Small intestine (tissue), 7 donors: ENCODE measurements at regions not wholly inside any gene's neighbourhood (a gene's known extent, or its start where the extent isn't known, plus 50 kb on each side); places are given as distances from the start of the nearest gene placed in this dataset.

ENCODE experiments used
- DNase-seq, 2 donors: peaks; one replicate each; pipeline versions ENCODE4 v3.0.0 to v3.0.0-alpha.2; 2013
- FAIRE-seq: peaks from 2 replicates; lab custom pipeline; 2012; peaks lifted over from hg19 to GRCh38; lab: Jason Lieb, UNC
- H3K27ac ChIP-seq, 3 donors: one replicate each; pipeline ENCODE4 v1.5.1; 2013; ENCODE audit warnings: low read length in 2 of 3, mild to moderate bottlenecking in 2 of 3, control low read depth in 1 of 3, inconsistent platforms in 1 of 3, low read depth in 1 of 3, moderate library complexity in 1 of 3
- H3K27me3 ChIP-seq, 3 donors: one replicate each; pipeline ENCODE4 v1.6.1; 2013; ENCODE audit warnings: low read length in 3 of 3, inconsistent platforms in 1 of 3; ENCODE audit not compliant: control insufficient read depth in 3 of 3, insufficient read depth in 3 of 3
- H3K36me3 ChIP-seq, 3 donors: one replicate each; pipeline ENCODE4 v1.6.1; 2013; ENCODE audit warnings: low read length in 3 of 3, inconsistent platforms in 1 of 3, low read depth in 1 of 3, mild to moderate bottlenecking in 1 of 3, moderate library complexity in 1 of 3; ENCODE audit not compliant: control insufficient read depth in 3 of 3, insufficient read depth in 2 of 3
- H3K4me1 ChIP-seq, 3 donors: one replicate each; pipeline ENCODE4 v1.6.1; 2013; ENCODE audit warnings: low read length in 2 of 3, inconsistent platforms in 1 of 3, low read depth in 1 of 3, mild to moderate bottlenecking in 1 of 3, moderate library complexity in 1 of 3; ENCODE audit not compliant: control insufficient read depth in 3 of 3, insufficient read depth in 2 of 3
- H3K4me3 ChIP-seq, 3 donors: one replicate each; pipeline ENCODE4 v1.5.1; 2013; ENCODE audit warnings: low read length in 3 of 3, control low read depth in 1 of 3, inconsistent platforms in 1 of 3, low read depth in 1 of 3, mild to moderate bottlenecking in 1 of 3, moderate library complexity in 1 of 3
- H3K9me3 ChIP-seq, 2 donors: one replicate each; pipeline ENCODE4 v1.6.1; 2013; ENCODE audit warnings: low read depth in 1 of 2, low read length in 1 of 2; ENCODE audit not compliant: control insufficient read depth in 2 of 2, insufficient read depth in 1 of 2
- WGBS, 3 donors: extraction: QIAGEN DNeasy Blood & Tissue Kit; methylation state at CpG; one replicate each; pipeline ENCODE4 v1.1.7; 2013; 5-methylcytosine and 5-hydroxymethylcytosine counted together
- donor health status: healthy with polysubstance abuse.
- donor health status: control.
- donor health status: control.
- donor health status: Bipolar disorder and iron deficiency.
- donor health status: healthy.

GRCh38 chr9:82171271-82171670 is 182.7 kb downstream of the SPATA31D1 start:
- H3K4me1 ChIP-seq: no peaks in the 10 kb centered on the region
- WGBS, 3 donors: 65 to 82% (median 81%) methylated on average over 3 of the region's 3 CpGs
- H3K27ac ChIP-seq: no peak overlapping the region
- H3K4me3 ChIP-seq: no peak overlapping the region
- H3K9me3 ChIP-seq: no peaks in the 10 kb centered on the region
- no peak for FAIRE-seq
- no peak for DNase-seq
- H3K27me3 ChIP-seq: no peaks in the 10 kb centered on the region
- no peaks in the 10 kb centered on the region for H3K36me3 ChIP-seq

GRCh38 chr9:82180711-82181110 is 192.1 kb downstream of the SPATA31D1 start:
- no peaks in the 10 kb centered on the region for H3K4me1 ChIP-seq
- no peaks in the 10 kb centered on the region for H3K36me3 ChIP-seq
- H3K27me3 ChIP-seq: no peaks in the 10 kb centered on the region
- FAIRE-seq: no peak
- no peaks in the 10 kb centered on the region for H3K9me3 ChIP-seq
- WGBS, 3 donors: 26 to 61% (median 30%) methylated on average over 1 of the region's 1 CpG
- no peak overlapping the region for H3K4me3 ChIP-seq
- H3K27ac ChIP-seq: no peak overlapping the region
- no peak for DNase-seq

- H3K27ac ChIP-seq: no peak overlapping the region
- no peak for DNase-seq
- H3K36me3 ChIP-seq: no peaks in the 10 kb centered on the region
- no peak overlapping the region for H3K4me3 ChIP-seq
- H3K27me3 ChIP-seq: no peaks in the 10 kb centered on the region
- FAIRE-seq: no peak
- no peaks in the 10 kb centered on the region for H3K4me1 ChIP-seq
- H3K9me3 ChIP-seq: no peaks in the 10 kb centered on the region
These were observed 194.7 kb downstream of the SPATA31D1 start for GRCh38 chr9:82183181-82183860.

- FAIRE-seq (no peak), DNase-seq (no peak)
- Histone ChIP-seq H3K4me1 (no peaks in the 10 kb centered on the region), H3K36me3 (no peaks in the 10 kb centered on the region), H3K4me3 (no peak overlapping the region), H3K27me3 (no peaks in the 10 kb centered on the region), H3K27ac (no peak overlapping the region), H3K9me3 (no peaks in the 10 kb centered on the region)
- 72 to 76% (median 75%) methylated on average over 3 of the region's 3 CpGs for WGBS, 3 donors
These were observed 196.0 kb downstream of the SPATA31D1 start for GRCh38 chr9:82184524-82184923.

- Histone ChIP-seq H3K36me3 (no peaks in the 10 kb centered on the region), H3K27ac (no peak overlapping the region), H3K4me3 (no peak overlapping the region), H3K27me3 (no peaks in the 10 kb centered on the region), H3K9me3 (peaks cover 0 to 3% of the 10 kb centered on the region in 2 donors), H3K4me1 (no peaks in the 10 kb centered on the region)
- FAIRE-seq: no peak
- no peak for DNase-seq
- 54 to 84% (median 67%) methylated on average over 1 of the region's 1 CpG for WGBS, 3 donors
These were observed 200.2 kb downstream of the SPATA31D1 start for GRCh38 chr9:82188817-82189216.

GRCh38 chr9:82191082-82191770 is 202.7 kb downstream of the SPATA31D1 start:
- WGBS, 3 donors: 52 to 82% (median 65%) methylated on average over 4 of the region's 4 CpGs
- FAIRE-seq (no peak), DNase-seq (no peak)
- H3K36me3 ChIP-seq: no peaks in the 10 kb centered on the region
- H3K27ac ChIP-seq: no peak overlapping the region
- no peaks in the 10 kb centered on the region for H3K27me3 ChIP-seq
- H3K4me3 ChIP-seq: no peak overlapping the region
- H3K4me1 ChIP-seq: no peaks in the 10 kb centered on the region
- peaks cover 0 to 3% of the 10 kb centered on the region in 2 donors for H3K9me3 ChIP-seq

GRCh38 chr9:82192211-82192610 is 203.6 kb downstream of the SPATA31D1 start:
- H3K4me3 ChIP-seq: no peak overlapping the region
- WGBS, 3 donors: 33 to 45% (median 36%) methylated on average over 3 of the region's 3 CpGs
- H3K27me3 ChIP-seq: no peaks in the 10 kb centered on the region
- H3K36me3 ChIP-seq: no peaks in the 10 kb centered on the region
- peaks cover 0 to 3% of the 10 kb centered on the region in 2 donors for H3K9me3 ChIP-seq
- DNase-seq: no peak
- H3K4me1 ChIP-seq: no peaks in the 10 kb centered on the region
- FAIRE-seq: no peak
- H3K27ac ChIP-seq: no peak overlapping the region

GRCh38 chr9:82196622-82197441 is 208.3 kb downstream of the SPATA31D1 start:
- no peaks in the 10 kb centered on the region for H3K36me3 ChIP-seq
- H3K4me3 ChIP-seq: no peak overlapping the region
- DNase-seq (no peak), FAIRE-seq (no peak)
- H3K4me1 ChIP-seq: no peaks in the 10 kb centered on the region
- H3K9me3 ChIP-seq: peaks cover 0 to 3% of the 10 kb centered on the region in 2 donors
- H3K27ac ChIP-seq: no peak overlapping the region
- H3K27me3 ChIP-seq: no peaks in the 10 kb centered on the region
